Fibroblast of lung (primary cell): ENCODE measurements at regions not wholly inside any gene's neighbourhood (a gene's known extent, or its start where the extent isn't known, plus 50 kb on each side); places are given as distances from the start of the nearest gene placed in this dataset.
"Not testable (repeated sequence)": the region's sequence is repeated elsewhere in the genome, so short reads cannot be mapped to it uniquely, and the experiment has no call there.

ENCODE experiments used
- DNase-seq, 2 donors: peaks; one replicate each; pipeline versions ENCODE4 v3.0.0 to v3.0.0-alpha.2; 2010; ENCODE audit warnings: low read depth in 2 of 2
- H2AFZ ChIP-seq: 2 replicates; pipeline ENCODE4 v1.5.1; 2012; ENCODE audit warnings: low read length, control low read depth, inconsistent platforms
- H3K27ac ChIP-seq: 2 replicates; pipeline ENCODE4 v1.5.1; 2011; ENCODE audit warnings: low read length, control low read depth; ENCODE audit not compliant: insufficient read depth
- H3K27me3 ChIP-seq: 2 replicates; pipeline ENCODE4 v1.5.1; 2011; ENCODE audit warnings: mild to moderate bottlenecking, low read length; ENCODE audit not compliant: control insufficient read depth, insufficient read depth
- H3K36me3 ChIP-seq: 2 replicates; pipeline ENCODE4 v1.5.1; 2011; ENCODE audit warnings: low read length; ENCODE audit not compliant: control insufficient read depth, insufficient read depth
- H3K4me1 ChIP-seq: 2 replicates; pipeline ENCODE4 v1.5.1; 2011; ENCODE audit warnings: low read length; ENCODE audit not compliant: control insufficient read depth, insufficient read depth; ENCODE audit errors: extremely low read depth
- H3K4me2 ChIP-seq: 2 replicates; pipeline ENCODE4 v1.5.1; 2011; ENCODE audit warnings: low read length, control low read depth; ENCODE audit not compliant: insufficient read depth; ENCODE audit errors: extremely low read depth
- H3K4me3 ChIP-seq, 4 experiments: fragments of 200-600 bp in 1 of 4; sonication (generic) in 1 of 4; replicated peaks in 1 of 4; 2 replicates each; pipeline ENCODE4 v1.5.1; 2011 to 2016; ENCODE audit warnings: low read length in 4 of 4, low read depth in 3 of 4, mild to moderate bottlenecking in 3 of 4, control low read depth in 2 of 4, inconsistent platforms in 1 of 4, mixed read lengths in 1 of 4; ENCODE audit not compliant: insufficient read depth in 1 of 4; ENCODE audit errors: control extremely low read depth in 1 of 4
- H3K79me2 ChIP-seq: 2 replicates; pipeline ENCODE4 v1.5.1; 2012; ENCODE audit warnings: mild to moderate bottlenecking, low read length, inconsistent platforms; ENCODE audit not compliant: control insufficient read depth, insufficient read depth
- H3K9ac ChIP-seq: 2 replicates; pipeline ENCODE4 v1.5.1; 2011; ENCODE audit warnings: mild to moderate bottlenecking, low read length, control low read depth; ENCODE audit not compliant: insufficient read depth
- H3K9me3 ChIP-seq: 2 replicates; pipeline ENCODE4 v1.5.1; 2012; ENCODE audit warnings: low read depth, low read length; ENCODE audit not compliant: control insufficient read depth, insufficient read depth
- H4K20me1 ChIP-seq: 2 replicates; pipeline ENCODE4 v1.5.1; 2011; ENCODE audit warnings: low read length; ENCODE audit not compliant: control insufficient read depth, insufficient read depth; ENCODE audit errors: extremely low read depth
- EZH2 ChIP-seq: IDR thresholded peaks from 2 replicates; pipeline ENCODE4 v1.5.1; 2012; ENCODE audit warnings: low read length, control low read depth, mild to moderate bottlenecking; ENCODE audit errors: missing control alignments
- TF ChIP-seq, protein P1 (sequence below), 2 donors: IDR thresholded peaks in 1 of 2; conservative IDR thresholded peaks in 1 of 2; 1 replicate in 1 of 2; 2 replicates in 1 of 2; pipeline ENCODE4 v1.5.1; 2011 to 2012; ENCODE audit warnings: low read length in 2 of 2, control low read depth in 1 of 2, inconsistent platforms in 1 of 2, low read depth in 1 of 2, mild to moderate bottlenecking in 1 of 2

DNA sequence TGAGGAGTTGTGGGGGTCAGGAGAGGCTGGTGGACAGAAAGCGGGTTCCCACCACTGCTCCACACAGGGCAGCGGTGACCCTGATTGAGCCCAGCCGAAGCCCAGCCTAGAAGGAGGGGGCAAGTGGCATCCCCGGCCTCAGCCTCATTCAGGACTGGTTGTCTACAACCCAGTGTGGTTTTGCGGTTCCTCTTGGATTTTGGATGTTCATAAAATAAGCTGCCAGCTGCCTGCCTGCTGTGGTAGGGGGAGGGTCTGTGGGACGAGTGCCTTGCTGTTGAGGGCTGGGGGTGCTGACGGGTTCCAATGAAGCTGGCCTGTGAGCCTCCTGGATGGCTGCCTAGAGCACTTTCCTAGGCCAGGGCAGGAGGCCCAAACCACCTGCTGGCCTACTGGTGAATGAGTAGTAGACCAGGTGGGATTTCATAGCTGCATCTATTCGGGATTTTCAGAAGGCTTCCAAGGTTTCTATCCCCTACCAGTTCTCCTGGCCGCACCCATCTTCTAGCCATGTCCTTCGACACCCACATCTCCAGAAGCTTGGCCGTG, 102.4 kb downstream of the NDFIP1 start:
- H3K79me2 ChIP-seq = no peaks in the 10 kb centered on the region
- H4K20me1 ChIP-seq = no peaks in the 10 kb centered on the region
- no peak overlapping the region for H3K9ac ChIP-seq
- H3K4me1 ChIP-seq = peaks cover 2% of the 10 kb centered on the region
- H3K27me3 ChIP-seq = peaks cover 7% of the 10 kb centered on the region
- no peaks in the 10 kb centered on the region for H3K9me3 ChIP-seq
- H3K4me2 ChIP-seq = no peak overlapping the region
- H3K36me3 ChIP-seq = no peaks in the 10 kb centered on the region
- no peak overlapping the region for H2AFZ ChIP-seq
- H3K4me3 ChIP-seq = no peak overlapping the region
- TF ChIP-seq EZH2 = no peak
- TF ChIP-seq, protein P1, sequence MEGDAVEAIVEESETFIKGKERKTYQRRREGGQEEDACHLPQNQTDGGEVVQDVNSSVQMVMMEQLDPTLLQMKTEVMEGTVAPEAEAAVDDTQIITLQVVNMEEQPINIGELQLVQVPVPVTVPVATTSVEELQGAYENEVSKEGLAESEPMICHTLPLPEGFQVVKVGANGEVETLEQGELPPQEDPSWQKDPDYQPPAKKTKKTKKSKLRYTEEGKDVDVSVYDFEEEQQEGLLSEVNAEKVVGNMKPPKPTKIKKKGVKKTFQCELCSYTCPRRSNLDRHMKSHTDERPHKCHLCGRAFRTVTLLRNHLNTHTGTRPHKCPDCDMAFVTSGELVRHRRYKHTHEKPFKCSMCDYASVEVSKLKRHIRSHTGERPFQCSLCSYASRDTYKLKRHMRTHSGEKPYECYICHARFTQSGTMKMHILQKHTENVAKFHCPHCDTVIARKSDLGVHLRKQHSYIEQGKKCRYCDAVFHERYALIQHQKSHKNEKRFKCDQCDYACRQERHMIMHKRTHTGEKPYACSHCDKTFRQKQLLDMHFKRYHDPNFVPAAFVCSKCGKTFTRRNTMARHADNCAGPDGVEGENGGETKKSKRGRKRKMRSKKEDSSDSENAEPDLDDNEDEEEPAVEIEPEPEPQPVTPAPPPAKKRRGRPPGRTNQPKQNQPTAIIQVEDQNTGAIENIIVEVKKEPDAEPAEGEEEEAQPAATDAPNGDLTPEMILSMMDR (conservative IDR thresholded peaks at IDR 0.05 in 1 of 2, IDR thresholded peaks at IDR 0.05 in 1 of 2; ENCODE audit: low read depth in 1 of 2, low read length in 2 of 2) = no peak
- DNase-seq = no peak
- no peak overlapping the region for H3K27ac ChIP-seq

DNA sequence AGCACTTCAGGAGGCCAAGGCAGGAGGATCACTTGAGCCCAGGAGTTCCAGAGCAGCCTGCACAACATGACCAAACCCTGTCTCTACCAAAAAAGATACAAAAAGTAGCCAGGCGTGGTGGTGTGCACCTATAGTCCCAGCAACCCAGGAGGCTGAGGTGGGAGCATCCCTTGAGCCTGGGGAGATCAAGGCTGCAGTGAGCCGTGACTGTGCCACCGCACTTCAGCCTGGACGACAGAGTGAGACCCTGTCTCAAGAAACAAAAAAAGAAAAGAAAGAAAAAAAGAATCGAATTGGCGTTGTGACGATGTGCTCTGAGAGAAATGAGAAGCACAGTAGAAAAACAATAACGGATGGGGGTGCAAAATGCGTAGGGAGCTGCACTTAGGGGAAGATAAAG, 101.4 kb downstream of the NDFIP1 start:
- Histone ChIP-seq H3K27me3 (peaks cover 7% of the 10 kb centered on the region), H3K27ac (no peak overlapping the region), H3K4me3 (no peak overlapping the region), H3K4me2 (no peak overlapping the region), H3K4me1 (no peaks in the 10 kb centered on the region), H2AFZ (no peak overlapping the region), H3K9me3 (no peaks in the 10 kb centered on the region), H3K9ac (no peak overlapping the region), H3K79me2 (no peaks in the 10 kb centered on the region), H4K20me1 (no peaks in the 10 kb centered on the region), H3K36me3 (no peaks in the 10 kb centered on the region)
- DNase-seq = no peak
- TF ChIP-seq, protein P1 (conservative IDR thresholded peaks at IDR 0.05 in 1 of 2, IDR thresholded peaks at IDR 0.05 in 1 of 2; ENCODE audit: low read depth in 1 of 2, low read length in 2 of 2) = no peak
- no peak for TF ChIP-seq EZH2

DNA sequence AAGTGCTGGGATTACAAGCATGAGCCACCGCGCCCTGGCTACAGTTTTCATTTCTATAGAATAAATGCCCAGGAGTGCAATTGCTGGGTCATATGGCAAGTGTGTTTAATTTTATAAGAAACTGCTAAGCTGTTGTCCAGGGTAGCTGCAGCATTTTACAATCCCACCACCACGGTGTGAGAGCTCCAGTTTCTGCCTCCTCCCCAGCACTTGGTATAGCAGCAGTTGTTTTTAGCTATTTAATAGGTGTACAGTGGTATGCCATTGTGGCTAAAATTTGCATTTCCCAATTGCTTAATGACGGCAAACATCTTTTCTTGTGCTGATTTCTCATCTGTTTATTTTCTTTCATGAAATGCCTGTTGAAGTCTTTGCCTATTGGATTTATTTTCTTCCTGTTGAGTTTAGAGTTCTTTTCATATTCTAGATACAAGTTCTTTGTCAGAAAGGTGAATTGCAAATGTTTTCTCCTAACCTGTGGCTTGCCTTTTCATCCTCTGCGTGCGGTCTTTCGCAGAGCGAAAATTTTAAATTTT, 100.3 kb downstream of the NDFIP1 start:
- Histone ChIP-seq H3K79me2 (no peaks in the 10 kb centered on the region), H3K4me3 (no peak overlapping the region), H3K36me3 (no peaks in the 10 kb centered on the region), H2AFZ (no peak overlapping the region), H3K27ac (no peak overlapping the region), H3K9ac (no peak overlapping the region), H3K4me2 (no peak overlapping the region), H4K20me1 (no peaks in the 10 kb centered on the region), H3K9me3 (no peaks in the 10 kb centered on the region), H3K4me1 (no peaks in the 10 kb centered on the region), H3K27me3 (peaks cover 7% of the 10 kb centered on the region)
- TF ChIP-seq, protein P1 (conservative IDR thresholded peaks at IDR 0.05 in 1 of 2, IDR thresholded peaks at IDR 0.05 in 1 of 2; ENCODE audit: low read depth in 1 of 2, low read length in 2 of 2) = no peak
- TF ChIP-seq EZH2 = no peak
- DNase-seq = no peak

GRCh38 chr5:142208244-142208643, 99.7 kb downstream of the NDFIP1 start:
- not testable (repeated sequence) for H3K4me3 ChIP-seq, H3K27me3 ChIP-seq, H3K27ac ChIP-seq, H3K9me3 ChIP-seq, H3K79me2 ChIP-seq, H3K4me2 ChIP-seq, H2AFZ ChIP-seq, H3K9ac ChIP-seq, DNase-seq, H3K4me1 ChIP-seq, H3K36me3 ChIP-seq, H4K20me1 ChIP-seq
